ENCODE measurements at regions not wholly inside any gene's neighbourhood (a gene's known extent, or its start where the extent isn't known, plus 50 kb on each side); places are given as distances from the start of the nearest gene placed in this dataset.

DNA sequence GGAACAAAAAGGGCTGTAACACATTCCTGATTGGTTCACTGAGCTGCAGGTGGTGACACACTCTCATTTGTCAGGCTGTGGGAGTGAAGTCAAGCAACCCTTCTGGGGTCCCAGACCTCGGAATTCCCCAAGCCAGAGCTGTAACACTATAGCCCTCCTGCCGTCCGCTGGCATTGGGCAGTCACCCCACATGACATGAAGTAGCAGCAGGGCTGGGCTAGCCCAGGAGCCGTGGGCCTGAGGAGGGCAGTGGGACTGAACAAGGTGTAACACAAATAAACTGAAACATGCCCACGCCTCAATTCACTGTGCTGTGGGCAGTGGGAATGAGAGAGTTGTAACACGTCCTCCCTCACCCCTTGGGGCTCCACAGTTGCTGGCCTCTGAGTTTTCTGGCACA, 689.1 kb upstream of the EYS start:
- TF ChIP-seq NR3C1 (CRISPR knock-in tag; IDR thresholded peaks at IDR 0.05): no peak
- TF ChIP-seq POLR2A (conservative IDR thresholded peaks at IDR 0.05): no peak
- TF ChIP-seq NFYB (IDR thresholded peaks at IDR 0.05; ENCODE audit: extremely low read depth, insufficient read length): no peak
- no peak for TF ChIP-seq KDM1A (IDR thresholded peaks at IDR 0.05)
- TF ChIP-seq, protein P1, sequence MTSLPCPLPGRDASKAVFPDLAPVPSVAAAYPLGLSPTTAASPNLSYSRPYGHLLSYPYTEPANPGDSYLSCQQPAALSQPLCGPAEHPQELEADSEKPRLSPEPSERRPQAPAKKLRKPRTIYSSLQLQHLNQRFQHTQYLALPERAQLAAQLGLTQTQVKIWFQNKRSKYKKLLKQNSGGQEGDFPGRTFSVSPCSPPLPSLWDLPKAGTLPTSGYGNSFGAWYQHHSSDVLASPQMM (CRISPR knock-in tag; IDR thresholded peaks at IDR 0.05): no peak
- TF ChIP-seq KDM5B (IDR thresholded peaks at IDR 0.05; ENCODE audit: insufficient replicate concordance, low read depth, low read length): no peak
- TF ChIP-seq HDAC8 (tag; IDR thresholded peaks at IDR 0.05): no peak
- no peak for TF ChIP-seq ZNF232 (CRISPR knock-in tag; IDR thresholded peaks at IDR 0.05)
- TF ChIP-seq, protein P2, sequence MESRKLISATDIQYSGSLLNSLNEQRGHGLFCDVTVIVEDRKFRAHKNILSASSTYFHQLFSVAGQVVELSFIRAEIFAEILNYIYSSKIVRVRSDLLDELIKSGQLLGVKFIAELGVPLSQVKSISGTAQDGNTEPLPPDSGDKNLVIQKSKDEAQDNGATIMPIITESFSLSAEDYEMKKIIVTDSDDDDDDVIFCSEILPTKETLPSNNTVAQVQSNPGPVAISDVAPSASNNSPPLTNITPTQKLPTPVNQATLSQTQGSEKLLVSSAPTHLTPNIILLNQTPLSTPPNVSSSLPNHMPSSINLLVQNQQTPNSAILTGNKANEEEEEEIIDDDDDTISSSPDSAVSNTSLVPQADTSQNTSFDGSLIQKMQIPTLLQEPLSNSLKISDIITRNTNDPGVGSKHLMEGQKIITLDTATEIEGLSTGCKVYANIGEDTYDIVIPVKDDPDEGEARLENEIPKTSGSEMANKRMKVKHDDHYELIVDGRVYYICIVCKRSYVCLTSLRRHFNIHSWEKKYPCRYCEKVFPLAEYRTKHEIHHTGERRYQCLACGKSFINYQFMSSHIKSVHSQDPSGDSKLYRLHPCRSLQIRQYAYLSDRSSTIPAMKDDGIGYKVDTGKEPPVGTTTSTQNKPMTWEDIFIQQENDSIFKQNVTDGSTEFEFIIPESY (CRISPR knock-in tag; IDR thresholded peaks at IDR 0.05): no peak
- no peak for TF ChIP-seq PHF8 (IDR thresholded peaks at IDR 0.05; ENCODE audit: borderline replicate concordance, low read length)

All from K562 (cell line).